D721Med (cell line): ENCODE measurements at regions not wholly inside any gene's neighbourhood (a gene's known extent, or its start where the extent isn't known, plus 50 kb on each side); places are given as distances from the start of the nearest gene placed in this dataset.

Experiments used
- DNase-seq: peaks from one replicate; pipeline ENCODE4 v3.0.0; 2011; ENCODE audit warnings: low spot score; ENCODE audit not compliant: insufficient read length
- FAIRE-seq: peaks from 2 replicates; lab custom pipeline; 2011; peaks lifted over from hg19 to GRCh38; lab: Jason Lieb, UNC
- TF ChIP-seq, protein P1 (sequence below): IDR thresholded peaks from 2 replicates; pipeline ENCODE4 v1.5.1; 2012; ENCODE audit warnings: mild to moderate bottlenecking, control low read depth; ENCODE audit not compliant: insufficient read depth; ENCODE audit errors: missing control alignments

DNA sequence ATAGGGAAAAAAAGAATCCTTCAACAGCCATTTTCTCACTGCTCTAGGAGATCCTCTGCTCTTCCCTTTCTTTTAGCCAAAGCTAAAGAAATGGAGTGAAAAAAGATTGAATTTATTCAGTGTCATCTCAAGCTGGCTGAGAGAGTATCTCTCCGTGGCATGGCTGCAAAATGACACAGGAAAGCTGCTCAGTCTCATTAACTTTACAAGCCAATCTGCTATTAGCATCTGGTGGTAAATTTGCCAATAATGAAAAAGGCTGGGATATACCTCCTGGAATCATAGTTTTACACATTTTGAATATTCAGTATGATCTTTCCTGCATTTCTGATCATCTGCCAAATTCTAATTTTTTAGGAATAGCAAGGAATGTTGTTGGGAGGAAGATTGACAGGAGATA lies 176.8 kb upstream of the CHRM3 start:
- DNase-seq (no peak), FAIRE-seq (peak; percentile 60)
- TF ChIP-seq, protein P1, sequence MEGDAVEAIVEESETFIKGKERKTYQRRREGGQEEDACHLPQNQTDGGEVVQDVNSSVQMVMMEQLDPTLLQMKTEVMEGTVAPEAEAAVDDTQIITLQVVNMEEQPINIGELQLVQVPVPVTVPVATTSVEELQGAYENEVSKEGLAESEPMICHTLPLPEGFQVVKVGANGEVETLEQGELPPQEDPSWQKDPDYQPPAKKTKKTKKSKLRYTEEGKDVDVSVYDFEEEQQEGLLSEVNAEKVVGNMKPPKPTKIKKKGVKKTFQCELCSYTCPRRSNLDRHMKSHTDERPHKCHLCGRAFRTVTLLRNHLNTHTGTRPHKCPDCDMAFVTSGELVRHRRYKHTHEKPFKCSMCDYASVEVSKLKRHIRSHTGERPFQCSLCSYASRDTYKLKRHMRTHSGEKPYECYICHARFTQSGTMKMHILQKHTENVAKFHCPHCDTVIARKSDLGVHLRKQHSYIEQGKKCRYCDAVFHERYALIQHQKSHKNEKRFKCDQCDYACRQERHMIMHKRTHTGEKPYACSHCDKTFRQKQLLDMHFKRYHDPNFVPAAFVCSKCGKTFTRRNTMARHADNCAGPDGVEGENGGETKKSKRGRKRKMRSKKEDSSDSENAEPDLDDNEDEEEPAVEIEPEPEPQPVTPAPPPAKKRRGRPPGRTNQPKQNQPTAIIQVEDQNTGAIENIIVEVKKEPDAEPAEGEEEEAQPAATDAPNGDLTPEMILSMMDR = no peak

DNA sequence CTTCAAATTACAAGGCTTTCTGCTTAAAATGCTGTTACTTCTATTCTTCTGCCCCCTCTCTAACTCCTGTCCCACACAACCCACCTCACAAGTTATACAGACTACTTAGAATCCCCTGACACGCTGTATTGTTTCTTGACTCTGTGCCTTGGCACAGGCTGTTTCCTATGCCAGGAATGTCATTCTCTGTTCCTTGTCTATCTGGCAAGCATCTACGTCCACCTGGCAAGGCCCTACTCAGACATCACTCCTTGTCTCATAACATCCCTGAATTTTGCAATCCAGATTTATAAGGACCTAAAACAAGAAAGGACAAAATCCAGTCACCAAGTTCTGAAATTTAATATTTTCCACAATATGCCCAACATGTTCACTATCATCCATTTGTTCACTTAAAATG lies 182.0 kb upstream of the CHRM3 start:
- DNase-seq = no peak
- FAIRE-seq = no peak
- TF ChIP-seq, protein P1 = no peak

DNA sequence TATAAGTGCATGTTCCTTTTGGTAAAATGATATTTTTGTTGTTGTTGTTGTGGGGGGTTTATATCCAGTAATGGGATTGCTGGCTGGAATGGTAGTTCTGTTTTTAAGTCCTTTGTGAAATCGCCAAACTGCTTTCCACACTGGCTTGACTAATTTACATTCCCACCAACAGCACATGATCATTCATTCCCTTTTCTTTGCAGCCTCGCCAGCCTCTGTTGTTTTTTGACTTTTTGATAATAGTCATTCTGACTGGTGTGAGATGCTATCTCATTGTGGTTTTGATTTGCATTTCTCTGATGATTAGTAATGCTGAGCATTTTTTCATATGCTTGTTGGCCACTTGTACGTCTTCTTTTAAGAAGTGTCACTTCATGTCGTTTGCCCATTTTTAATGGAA lies 188.5 kb upstream of the CHRM3 start:
- TF ChIP-seq, protein P1 = no peak
- DNase-seq = no peak
- no peak for FAIRE-seq

DNA sequence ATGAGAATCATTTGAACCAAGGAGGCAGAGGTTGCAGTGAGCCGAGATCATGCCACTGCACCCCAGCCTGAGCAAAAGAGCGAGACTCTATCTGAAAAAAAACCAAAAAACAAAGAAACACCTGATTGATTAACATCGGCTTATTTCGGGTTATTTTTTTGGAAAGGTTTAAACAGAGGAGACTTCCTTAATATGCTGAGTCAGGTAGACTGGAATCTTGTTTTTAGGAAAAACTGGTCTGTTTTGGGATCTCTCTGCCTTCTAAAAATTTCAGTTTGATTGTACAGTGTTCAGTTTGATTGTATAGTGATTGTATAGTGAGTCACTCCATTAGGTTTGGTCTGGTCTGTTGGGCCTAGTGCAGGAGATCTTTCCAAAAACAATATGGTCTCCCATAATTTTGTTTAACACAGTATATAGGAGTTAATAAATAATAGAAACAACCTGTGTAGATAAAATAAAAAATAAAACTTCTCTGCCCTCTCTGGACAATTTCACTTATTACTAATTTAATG lies 196.3 kb upstream of the CHRM3 start:
- TF ChIP-seq, protein P1 = no peak
- DNase-seq (no peak), FAIRE-seq (peak; percentile 29)

DNA sequence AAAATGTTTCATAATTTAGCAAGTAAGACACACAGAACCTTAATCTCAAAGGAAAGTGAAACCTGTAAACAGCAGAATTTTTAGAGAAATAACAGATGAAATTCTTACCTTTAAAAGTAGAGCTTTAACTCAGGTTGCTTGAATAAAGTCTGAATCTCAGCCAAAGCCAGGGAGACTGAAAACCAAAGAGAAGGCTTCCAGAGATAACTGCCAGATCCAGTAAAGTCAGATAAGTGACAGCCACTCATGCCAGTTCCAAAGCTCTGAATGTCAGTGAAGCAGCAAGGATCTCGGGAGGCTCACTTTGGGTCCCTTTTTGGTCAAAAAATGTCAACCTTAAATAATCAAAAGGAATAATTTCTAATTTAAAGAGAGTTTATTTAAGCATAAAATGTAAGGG lies 199.9 kb upstream of the CHRM3 start:
- TF ChIP-seq, protein P1 = no peak
- FAIRE-seq (no peak), DNase-seq (no peak)

DNA sequence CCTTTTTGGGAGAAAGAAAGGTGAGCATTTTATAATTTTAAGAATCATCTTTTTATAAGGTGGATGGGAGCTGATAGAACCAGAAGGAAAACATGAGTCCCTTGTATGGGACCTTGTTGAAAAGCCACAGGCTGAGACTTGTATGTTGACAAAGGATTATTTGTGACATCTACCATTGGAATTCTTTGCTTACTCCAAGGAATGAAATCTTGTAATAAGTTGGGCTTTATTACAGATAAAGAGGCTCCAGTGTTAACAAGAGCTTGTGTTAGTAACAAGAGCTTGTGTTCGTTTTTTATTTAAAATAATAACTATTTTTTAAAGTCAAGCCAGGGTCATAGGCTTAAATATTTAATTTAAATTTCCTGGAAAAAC lies 201.1 kb upstream of the CHRM3 start:
- DNase-seq (no peak), FAIRE-seq (no peak)
- TF ChIP-seq, protein P1 = no peak

DNA sequence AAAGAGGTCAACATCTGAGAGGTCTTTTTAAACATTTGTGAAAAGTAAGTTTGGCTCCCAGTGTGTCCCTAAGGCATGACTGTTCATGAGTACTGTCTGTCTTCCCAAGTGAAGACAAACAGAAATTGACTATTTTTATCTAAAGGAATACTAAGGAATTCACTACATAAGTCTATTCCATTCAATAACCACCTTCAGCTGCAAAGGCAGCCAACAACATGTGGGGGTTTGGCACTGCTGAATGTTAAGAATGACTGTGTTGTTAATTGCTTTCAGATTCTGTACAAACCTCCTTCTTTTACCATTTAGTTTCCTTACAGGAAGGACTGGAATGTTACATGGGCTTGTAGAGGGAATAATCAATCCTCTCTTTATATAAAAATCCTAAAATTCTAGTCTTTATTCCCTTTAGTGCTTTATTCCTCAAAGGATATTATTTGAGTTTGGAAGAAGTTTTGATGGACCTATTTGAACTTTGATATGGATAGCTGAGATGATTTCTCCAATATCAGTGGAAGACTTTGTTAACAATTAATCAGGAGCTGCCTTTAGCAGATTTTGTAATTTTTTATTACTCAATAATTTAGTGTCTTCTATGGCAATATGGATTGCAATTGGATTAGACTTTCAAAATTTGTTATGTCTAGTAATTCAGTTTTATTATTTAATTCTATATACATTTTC lies 201.7 kb upstream of the CHRM3 start:
- DNase-seq = no peak
- TF ChIP-seq, protein P1 = no peak
- peak; percentile 35 for FAIRE-seq
